GM12874 (cell line): ENCODE measurements at regions not wholly inside any gene's neighbourhood (a gene's known extent, or its start where the extent isn't known, plus 50 kb on each side); places are given as distances from the start of the nearest gene placed in this dataset.

Experiments used
- CTCF ChIP-seq: IDR thresholded peaks from 2 replicates; pipeline ENCODE4 v1.5.1; 2011; ENCODE audit warnings: low read depth, mild to moderate bottlenecking, control low read depth, low read length, moderate library complexity; ENCODE audit not compliant: insufficient read depth

- TF ChIP-seq CTCF = 0 out of 2 replicates have a peak, but pooled peaks have one; percentile 25
Observed at GRCh38 chr14:106551265-106551664, 1024.9 kb downstream of the TMEM121 start.

DNA sequence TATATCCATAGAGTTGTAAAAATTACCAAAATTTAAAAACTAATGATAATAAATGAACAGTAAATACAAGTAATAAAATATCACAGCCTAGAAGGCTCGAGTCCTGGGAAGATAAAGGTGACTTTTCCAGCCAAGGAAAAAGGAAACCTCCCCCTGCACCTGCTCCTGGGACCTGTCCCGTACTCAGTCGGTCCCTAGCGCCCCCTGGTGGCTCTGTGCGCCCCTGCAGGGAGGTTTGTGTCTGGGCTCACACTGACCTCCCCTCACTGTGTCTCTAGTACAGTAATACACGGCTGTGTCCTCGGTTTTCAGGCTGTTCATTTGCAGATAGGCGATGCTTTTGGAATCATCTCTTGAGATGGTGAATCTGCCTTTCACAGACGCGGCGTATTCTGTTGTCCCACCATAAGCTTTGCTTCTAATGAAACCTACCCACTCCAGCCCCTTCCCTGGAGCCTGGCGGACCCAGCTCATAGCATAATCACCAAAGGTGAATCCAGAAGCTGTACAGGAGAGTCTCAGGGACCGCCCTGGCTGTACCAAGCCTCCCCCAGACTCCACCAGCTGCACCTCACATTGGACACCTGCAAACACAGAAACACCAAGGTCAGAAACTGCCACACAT lies 1030.4 kb downstream of the TMEM121 start:
- peak; percentile 94 for TF ChIP-seq CTCF

DNA sequence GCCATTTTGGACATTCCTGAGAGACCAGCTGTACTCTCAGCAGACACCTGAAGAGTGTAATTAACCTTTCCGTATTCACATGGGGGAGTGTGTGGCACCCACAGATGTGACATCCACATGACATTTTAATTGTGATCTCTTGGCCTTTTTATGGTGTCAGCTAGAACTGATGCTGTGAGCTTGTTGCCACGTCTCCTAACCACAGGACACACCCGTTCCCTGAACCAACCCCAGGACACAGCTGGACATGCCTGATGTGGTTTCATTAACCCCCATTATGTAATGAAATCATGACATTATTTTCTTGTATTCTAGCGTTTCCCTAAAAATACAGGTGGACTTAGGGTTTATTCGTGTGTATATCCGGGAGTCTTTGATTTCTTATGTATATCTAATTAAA lies 1036.1 kb downstream of the TMEM121 start:
- TF ChIP-seq CTCF = no peak

DNA sequence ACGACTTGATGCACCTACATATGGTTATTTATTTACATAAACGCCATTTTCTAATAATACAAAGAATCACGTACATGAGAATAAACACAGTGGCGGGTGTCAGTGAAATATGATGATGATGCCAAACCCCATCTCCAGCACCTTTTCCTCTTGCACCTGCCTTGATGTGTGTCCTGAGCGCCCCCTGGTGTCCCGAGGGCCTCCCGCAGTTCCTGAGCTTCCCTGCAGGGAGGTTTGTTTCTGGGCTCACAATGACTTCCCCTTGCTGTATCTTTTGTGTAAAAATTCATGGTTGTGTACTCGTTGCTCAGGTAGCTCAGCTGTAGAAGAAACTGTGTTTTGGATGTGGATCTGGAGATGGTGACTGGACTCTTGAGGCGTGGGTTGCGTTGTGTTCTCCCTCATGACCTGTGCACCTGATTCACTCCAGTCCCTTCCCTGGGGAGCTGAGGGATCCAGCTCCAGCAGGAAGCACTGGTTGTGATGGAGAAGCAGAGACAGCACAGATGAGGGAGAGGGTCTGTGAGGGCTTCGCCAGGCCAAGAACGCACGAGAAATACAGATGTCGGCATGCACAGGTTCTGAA lies 1037.8 kb downstream of the TMEM121 start:
- TF ChIP-seq CTCF = peak; percentile 92

GRCh38 chr14:106578481-106578880 lies 1052.1 kb downstream of the TMEM121 start:
- no peak for TF ChIP-seq CTCF

DNA sequence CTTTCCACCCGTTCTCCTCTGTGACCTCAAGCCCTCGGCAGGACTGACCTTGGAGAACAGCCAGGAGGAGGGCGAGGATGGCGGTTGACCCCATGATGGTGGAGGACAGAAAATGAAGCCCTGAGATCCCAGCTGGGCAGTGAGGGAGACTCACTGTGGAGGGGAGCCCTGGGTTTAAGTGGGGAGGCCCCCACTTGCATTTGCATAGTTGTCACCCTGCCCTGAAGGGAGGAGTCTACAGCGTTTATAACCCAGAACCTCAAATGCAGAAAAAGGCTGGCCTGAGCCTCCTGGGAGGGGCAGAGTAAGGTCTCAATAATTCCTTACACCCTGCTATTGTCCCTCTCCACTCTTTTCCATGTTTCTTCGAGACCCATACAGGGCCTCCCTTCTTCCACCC lies 1052.7 kb downstream of the TMEM121 start:
- no peak for TF ChIP-seq CTCF

DNA sequence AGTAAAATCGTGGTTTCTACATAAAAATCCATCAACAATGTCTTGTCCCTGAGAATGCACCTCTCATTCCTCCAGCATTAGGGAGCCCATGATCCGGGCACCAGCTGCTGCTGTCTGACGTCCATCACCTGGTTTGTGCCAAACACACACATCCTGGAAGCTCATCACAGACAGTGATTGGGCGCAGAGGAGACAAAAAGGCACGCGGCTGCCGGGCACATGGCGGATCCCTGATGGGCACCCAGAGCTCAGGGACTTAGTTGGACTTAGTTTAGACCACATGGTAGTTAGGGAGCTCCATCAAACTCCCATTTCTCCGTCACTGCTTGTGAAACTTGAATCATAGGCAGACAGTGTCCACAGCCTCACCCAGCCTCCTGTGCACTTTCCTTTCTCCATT lies 1059.3 kb downstream of the TMEM121 start:
- no peak for TF ChIP-seq CTCF
